Stimulated activated CD4-positive, alpha-beta T cell treated with anti-CD3 and anti-CD28 coated beads, Interleukin-1b, Interleukin-23, amount 100 ng/mL, for 1 hour (primary cell): ENCODE measurements at regions not wholly inside any gene's neighbourhood (a gene's known extent, or its start where the extent isn't known, plus 50 kb on each side); places are given as distances from the start of the nearest gene placed in this dataset.

Source experiments
- DNase-seq, 2 donors: peaks; one replicate each; pipeline ENCODE4 v3.0.0-alpha.2; 2020; ENCODE audit warnings: low read depth in 2 of 2

DNA sequence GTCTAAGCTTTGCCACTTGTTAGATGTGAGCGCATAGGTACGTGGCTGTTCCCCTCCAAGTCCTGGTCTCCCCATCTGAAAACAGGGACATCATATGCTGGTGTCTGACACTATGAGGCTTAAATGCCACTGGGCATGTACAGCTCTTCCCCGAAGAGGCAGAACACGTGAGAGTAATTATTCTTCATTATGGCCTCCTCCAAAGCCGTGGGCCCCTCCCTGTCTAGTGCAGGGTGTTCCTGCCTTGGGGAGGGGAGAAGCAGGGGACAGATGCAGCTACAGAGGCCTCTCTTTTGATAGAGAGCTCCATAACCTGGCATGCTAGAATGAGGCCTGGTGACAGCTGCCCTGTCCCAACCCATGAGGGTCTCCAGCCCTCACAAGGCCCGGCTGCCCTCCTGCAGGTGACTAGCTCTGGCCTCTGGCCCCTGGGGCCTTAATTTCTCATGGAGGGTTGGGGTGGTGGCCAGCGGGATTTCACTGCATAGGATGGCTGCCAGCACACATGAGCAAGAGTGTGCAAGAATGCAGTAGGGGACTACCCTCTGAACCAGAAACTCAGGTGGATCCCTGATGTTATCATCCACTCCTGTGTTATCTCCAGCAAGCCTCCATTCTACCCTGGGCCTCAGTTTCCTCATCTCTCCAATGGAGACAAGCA is 334.6 kb downstream of the MN1 start:
- no peak for DNase-seq

DNA sequence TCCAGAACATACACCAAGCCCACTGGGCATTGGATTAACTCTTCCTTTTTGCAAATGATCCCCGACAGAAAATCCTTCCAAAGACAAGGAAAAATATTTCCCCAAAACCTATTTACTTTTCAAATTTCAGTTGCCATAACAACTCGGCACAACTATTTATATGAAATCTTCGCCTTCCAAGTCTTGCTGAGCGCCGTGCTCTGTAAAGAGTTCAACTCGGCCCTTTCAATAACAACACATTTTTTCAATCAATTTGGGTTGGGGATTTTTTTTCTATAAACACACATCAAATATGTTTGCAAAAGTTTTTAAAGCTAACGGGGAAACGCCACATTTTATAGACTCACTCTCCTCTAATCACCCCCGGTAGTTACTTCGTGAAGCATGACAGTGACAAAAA is 333.8 kb downstream of the MN1 start:
- DNase-seq = no peak

- DNase-seq = no peak
These were observed 332.8 kb downstream of the MN1 start for GRCh38 chr22:27468712-27469111.

DNA sequence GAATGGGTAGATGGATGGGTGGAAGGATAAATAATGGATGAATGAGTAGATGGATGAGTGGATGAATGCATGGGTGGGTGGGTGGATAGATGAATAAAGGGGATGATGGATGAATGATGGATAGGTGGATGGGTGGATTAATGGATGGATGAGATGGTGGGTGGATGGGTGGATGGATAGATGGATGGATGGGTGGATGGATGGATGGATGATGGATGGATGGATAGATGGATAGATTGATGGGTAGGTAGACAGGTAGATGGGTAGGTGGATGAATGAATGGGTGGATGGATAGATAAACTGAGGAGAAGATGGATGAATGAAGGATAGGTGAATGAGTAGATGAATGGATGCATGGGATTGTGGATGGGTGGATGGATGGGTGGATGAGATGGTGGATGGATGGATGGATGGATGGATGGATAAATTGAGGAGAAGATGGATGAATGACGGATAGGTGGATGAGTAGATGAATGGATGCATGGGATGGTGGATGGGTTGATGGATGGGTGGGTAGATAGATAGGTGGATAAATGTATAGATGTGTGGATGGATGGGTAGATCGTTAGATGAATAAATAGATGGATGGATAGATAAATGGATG is 331.3 kb downstream of the MN1 start:
- DNase-seq = no peak

DNA sequence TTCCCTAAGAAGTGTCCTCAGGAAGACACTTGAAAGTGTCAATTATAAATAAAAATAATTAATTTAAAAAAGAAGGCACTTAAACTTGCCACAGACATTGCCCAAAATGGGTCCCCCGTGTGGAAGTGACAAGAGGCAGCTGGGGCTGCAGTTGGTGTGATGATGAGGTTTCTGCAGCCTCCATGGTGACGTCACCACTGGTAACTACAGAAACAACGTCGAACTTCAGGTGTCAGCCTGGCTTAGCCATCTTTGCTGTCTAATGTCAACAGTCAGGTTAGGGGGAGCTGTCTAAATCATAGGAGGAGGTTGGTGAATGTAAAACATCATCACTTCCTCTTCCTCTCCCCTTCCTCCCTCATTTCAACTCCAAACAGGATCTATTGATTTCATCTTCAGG is 328.6 kb downstream of the MN1 start:
- no peak for DNase-seq

GRCh38 chr22:27473533-27473932 is 328.0 kb downstream of the MN1 start:
- no peak for DNase-seq

GRCh38 chr22:27474112-27474571 is 327.4 kb downstream of the MN1 start:
- no peak for DNase-seq

DNA sequence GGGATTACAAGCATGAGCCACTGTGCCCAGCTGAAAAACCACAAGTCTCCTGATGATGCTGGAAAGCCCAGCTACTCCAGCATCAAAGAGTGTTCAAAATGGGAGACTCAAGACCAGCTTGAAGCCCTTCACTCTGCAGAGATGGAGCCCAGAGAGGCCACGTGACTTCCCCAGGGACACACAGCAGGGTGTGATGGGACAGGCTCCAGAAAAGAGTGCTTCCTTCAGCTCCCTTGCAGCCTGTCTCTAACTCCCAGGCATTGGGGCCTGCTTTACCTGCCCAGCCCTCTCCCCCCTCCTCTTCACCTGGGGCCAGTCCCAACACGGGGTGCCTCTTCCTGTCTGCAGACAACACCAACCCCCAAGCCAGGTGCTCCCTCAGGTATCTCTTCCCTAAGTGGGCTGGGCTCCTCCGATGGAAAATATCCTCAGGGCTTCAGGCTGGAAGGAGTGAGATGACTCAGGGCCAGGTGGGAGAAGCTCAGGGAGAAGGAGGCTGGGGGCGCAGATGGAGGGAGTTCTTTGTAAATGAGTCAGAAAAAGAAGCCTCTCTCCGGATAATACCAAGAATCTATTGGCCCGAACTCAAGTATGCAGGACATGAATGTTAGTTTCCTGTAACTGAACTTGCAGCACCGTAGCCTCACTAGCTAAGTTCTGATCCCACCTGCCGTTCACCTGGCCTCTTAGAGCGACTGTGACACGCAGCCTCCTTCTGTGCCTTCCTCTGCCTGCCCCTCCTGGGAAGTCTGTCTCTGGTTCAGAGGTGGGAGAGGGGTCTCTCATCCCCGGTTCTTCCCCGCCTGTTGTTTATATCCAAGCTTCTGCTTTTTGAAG is 326.6 kb downstream of the MN1 start:
- no peak for DNase-seq

GRCh38 chr22:27475548-27475897 is 326.0 kb downstream of the MN1 start:
- no peak for DNase-seq

- DNase-seq = no peak
These were observed 325.2 kb downstream of the MN1 start for GRCh38 chr22:27476318-27476717.

DNA sequence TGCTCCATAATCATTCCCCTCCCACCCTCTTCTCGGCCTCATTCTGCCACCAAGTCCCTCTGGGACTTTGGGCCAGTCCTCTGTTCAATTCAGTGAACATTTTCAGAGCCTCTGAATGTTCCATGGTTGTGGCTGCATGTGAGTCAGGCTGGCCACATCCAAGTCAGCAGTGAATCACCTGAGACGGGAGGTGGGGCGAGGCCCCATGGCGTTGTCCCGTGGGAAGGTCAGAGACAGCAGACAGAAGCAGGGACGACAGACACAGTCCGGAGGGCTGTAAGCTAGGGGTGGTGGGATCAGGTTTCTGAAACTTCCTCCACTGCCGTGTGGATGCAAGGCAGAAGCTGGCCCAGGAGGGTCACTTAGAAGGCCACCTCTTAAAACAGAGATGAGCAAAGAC is 324.8 kb downstream of the MN1 start:
- DNase-seq = no peak

DNA sequence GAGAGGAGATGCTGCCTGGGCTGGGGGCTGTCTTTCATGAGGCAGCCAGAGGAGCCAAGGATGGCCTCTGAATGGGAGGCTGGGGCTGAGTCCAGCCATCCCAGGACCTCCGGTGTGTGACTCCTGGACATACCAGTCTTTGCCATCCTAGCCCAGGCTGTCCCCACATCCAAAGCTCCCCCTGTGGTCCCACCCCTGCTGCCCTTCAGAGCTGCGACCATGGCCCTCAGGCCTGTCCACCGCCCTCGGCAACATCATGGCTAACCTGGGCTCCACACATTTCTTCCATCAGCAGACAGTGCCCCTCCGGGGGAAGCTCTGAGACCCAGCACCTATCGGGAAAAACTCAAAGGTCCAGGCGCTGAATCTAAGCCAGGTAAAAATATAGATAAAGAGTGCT is 324.4 kb downstream of the MN1 start:
- no peak for DNase-seq

DNA sequence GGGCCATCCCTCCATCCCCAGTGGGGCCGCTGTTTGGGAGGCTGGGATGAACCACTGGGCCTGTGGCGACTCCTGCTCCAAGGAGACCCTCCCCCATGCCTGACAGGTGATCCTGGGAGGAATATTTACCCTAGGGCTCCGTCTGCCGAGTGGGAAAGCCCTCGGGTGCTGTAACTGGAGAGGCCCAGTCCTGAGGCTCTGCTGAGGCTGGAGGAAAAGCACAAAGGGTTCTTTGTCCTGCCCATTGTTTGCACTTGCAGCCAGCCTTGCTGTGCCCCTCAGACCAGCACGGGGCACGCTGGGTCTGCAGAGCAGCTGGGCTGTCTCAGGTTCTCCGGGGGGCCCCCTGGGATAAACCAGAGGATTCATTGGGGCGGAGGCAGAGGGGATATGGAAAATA is 321.1 kb downstream of the MN1 start:
- no peak for DNase-seq

GRCh38 chr22:27482402-27482801 is 319.2 kb downstream of the MN1 start:
- DNase-seq = no peak

DNA sequence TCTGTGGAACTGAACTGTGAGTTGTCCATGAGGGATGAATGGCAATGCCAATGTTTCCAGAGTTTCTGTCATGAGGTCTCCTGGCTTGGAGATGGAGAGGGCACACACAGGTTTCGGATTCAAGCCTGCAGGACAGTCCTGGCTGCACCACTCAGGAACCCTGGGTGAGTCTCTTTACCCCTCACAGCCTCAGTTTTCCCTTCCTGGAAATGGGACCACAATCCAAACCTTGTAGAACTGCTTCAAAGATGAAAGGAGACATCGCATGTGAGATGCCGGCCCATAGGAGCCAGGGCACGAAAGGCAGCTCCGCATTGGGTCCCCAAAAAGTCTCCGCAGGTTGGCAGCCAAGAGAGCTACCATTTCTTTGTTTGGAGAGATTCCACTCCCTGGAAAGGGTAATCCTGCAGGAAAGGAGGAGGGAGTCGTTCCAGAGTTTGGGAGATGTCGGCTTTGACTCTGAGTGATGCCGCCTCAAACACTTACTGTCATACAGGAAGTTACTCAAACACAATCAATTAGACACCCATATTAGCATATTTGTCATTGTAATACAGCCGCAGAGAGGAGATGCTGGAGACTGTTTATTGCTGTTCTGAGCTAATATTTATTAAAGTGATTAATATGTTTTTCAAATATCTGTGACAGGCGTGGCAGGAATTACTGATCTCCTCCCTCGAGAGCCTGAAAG is 318.3 kb downstream of the MN1 start:
- DNase-seq = no peak

- no peak for DNase-seq
These were observed 315.7 kb downstream of the MN1 start for GRCh38 chr22:27485842-27486241.

DNA sequence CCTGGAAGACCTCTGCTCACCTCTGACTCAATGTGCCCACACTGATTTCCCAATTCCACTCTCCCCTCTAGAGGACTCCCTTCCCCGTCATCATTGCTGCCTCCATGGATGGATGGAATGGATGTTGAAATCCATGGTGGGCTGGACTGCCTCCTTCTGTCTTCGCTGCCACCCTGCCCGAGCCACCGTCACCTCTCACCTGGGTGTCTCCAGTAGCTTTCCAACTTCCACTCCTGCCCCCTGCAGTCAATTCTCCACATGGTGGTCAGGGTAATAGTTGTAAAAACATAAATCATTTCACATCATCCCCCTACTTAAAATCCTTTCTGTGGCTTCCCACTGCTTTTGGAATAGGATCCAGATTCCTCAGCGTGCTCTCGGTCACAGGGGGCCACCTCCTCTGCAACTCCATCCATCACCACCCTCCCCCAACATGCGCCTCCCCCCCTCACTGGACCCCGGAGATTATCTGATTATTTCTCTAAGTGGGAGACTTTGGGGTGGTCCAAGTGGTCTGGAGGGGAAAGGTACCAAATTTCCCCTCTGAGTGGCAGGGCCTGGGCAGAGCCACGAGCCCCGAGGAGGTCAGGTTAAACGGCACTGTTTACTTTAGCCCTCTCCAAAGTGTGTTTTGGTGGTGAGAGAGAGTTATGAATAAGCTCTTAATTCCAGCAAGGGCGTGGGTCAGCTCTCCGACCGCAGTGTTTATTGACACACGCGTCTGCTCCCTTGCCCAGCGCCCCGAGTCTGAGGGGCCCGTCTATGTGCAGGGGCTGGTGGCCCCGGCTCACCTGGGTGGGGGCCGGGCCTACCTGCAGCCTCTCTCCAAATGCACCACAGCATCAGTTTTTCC is 313.7 kb downstream of the MN1 start:
- no peak for DNase-seq

DNA sequence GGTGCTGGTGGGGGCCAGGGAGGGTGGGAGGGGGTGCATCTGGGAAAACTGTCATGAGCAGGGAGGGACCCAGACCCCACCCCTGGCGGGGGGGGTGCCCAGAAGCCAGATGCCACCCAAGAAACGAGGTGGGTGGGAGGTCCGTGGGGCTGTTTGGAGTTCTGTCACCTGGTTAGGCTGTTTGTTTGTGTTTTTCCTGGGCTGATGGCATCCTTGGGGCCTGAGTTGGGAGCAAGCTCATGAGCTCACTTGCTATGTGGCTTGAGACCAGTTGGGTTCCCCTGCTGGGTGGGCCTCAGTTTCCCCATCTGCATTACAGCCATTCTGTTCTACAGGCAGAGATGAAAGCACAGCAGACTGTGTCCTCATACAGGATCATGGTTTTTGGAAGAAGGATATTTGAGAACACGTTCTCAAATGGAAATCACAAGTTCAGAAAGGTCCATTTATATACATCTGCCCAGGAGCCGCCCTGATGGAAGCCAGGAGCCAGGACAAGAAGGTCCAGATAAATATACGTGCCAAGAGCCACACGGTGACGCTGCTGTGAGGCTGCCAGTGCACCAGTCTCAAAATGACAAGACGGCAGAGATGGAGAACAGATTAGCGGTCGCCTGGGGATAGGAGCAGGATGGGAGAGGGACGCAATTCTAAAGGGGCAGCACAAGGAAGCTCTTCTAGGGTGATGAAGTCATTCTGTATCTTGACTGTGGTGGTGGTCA is 312.9 kb downstream of the MN1 start:
- DNase-seq = no peak

DNA sequence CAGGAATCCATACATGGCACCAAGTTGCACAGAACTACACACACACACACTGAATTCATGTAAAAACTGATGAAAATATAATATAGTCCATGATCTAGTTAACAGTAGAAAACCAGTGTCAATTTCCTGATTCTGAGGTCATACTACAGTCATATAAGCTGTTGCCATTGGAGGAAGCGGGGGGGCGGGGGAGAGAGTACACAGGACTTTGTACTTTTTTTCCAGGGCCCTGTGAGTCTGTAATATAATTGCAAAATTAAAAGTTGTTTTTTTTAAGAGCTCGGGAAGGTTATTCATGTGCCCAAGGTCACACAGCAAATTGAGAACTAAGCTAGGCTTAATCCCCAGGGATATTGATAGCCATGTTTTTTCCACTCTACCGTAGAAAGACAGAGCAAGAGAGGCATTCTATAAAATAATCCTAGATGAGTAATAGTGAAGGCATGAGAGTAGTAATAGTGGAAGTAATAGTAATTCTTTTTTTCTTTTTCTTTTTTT is 312.3 kb downstream of the MN1 start:
- DNase-seq = no peak

- DNase-seq = no peak
These were observed 311.5 kb downstream of the MN1 start for GRCh38 chr22:27490080-27490479.

DNA sequence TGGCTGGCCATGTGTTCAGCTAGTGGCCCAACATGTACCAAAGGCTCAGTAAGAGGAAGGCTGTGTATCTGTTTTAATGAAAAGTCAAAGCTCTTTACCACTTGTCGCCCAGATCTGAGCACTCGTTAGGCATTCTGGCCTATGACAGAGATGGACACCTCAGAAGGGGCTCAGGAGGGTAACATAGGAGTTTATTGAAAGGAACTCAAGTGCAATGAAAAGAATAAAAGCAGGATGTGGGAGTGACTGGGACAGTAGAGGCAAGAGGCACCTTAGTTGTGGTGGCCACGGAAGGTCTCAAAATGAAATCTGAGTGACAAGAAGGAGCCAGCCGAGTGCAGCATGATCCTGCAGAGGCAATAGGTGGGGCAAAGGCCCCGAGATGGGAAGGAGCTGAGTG is 309.7 kb downstream of the MN1 start:
- DNase-seq = no peak
